ENCODE measurements at regions not wholly inside any gene's neighbourhood (a gene's known extent, or its start where the extent isn't known, plus 50 kb on each side); places are given as distances from the start of the nearest gene placed in this dataset.

GRCh38 chr2:106602042-106602441, 114.9 kb downstream of the CD8B2 start:
- Histone ChIP-seq H3K36me3 (ENCODE audit: insufficient read depth, low read length) (no peaks in the 10 kb centered on the region), H3K27me3 (ENCODE audit: control insufficient read depth in 1 of 2, insufficient read depth in 2 of 2, low read length in 2 of 2) (peaks cover 0 to 15% of the 10 kb centered on the region in 2 experiments), H3K4me1 (ENCODE audit: insufficient read depth, low read length) (no peaks in the 10 kb centered on the region), H3K9me3 (ENCODE audit: control insufficient read depth in 1 of 2, insufficient read depth in 1 of 2, low read length in 2 of 2) (no peaks in the 10 kb centered on the region), H3K27ac (ENCODE audit: low read depth in 1 of 2, low read length in 2 of 2) (no peak overlapping the region), H3K4me3 (ENCODE audit: low read length) (no peak overlapping the region)
- intact Hi-C loops (cut with DNase I, micrococcal nuclease): no loop called here
- DNase-seq: no peak
- Mint-ChIP-seq H3K27ac (no peak overlapping the region), H3K36me3 (ENCODE audit: low read depth) (no peaks in the 10 kb centered on the region), H3K27me3 (peaks cover 29% of the 10 kb centered on the region), H3K4me3 (no peak overlapping the region), H3K9me3 (peaks cover 2% of the 10 kb centered on the region), H3K4me1 (ENCODE audit: low read depth) (no peaks in the 10 kb centered on the region)
- no peak for TF ChIP-seq CTCF (IDR thresholded peaks at IDR 0.05)
- ChIA-PET POLR2A (no interaction called here), CTCF (no interaction called here)
- ATAC-seq (ENCODE audit: poor library complexity): no peak

GRCh38 chr2:106606652-106607051, 119.5 kb downstream of the CD8B2 start:
- TF ChIP-seq CTCF (IDR thresholded peaks at IDR 0.05): no peak
- no peak overlapping the region for H3K4me3 ChIP-seq (ENCODE audit: low read length)
- H3K27ac Mint-ChIP-seq: no peak overlapping the region
- no peaks in the 10 kb centered on the region for H3K9me3 ChIP-seq (ENCODE audit: control insufficient read depth in 1 of 2, insufficient read depth in 1 of 2, low read length in 2 of 2)
- H3K9me3 Mint-ChIP-seq: peaks cover 2% of the 10 kb centered on the region
- H3K27me3 Mint-ChIP-seq: peaks cover 22% of the 10 kb centered on the region
- CTCF ChIA-PET: no interaction called here
- H3K27me3 ChIP-seq (ENCODE audit: control insufficient read depth in 1 of 2, insufficient read depth in 2 of 2, low read length in 2 of 2): peaks cover 4 to 6% of the 10 kb centered on the region in 2 experiments
- no peaks in the 10 kb centered on the region for H3K36me3 ChIP-seq (ENCODE audit: insufficient read depth, low read length)
- intact Hi-C loops (cut with DNase I, micrococcal nuclease): no loop called here
- H3K36me3 Mint-ChIP-seq (ENCODE audit: low read depth): no peaks in the 10 kb centered on the region
- ATAC-seq (ENCODE audit: poor library complexity) (no peak), DNase-seq (no peak)
- H3K27ac ChIP-seq (ENCODE audit: low read depth in 1 of 2, low read length in 2 of 2): no peak overlapping the region
- H3K4me3 Mint-ChIP-seq: no peak overlapping the region
- no peaks in the 10 kb centered on the region for H3K4me1 ChIP-seq (ENCODE audit: insufficient read depth, low read length)
- no peaks in the 10 kb centered on the region for H3K4me1 Mint-ChIP-seq (ENCODE audit: low read depth)
- POLR2A ChIA-PET: no interaction called here

GRCh38 chr2:106607371-106607770, 120.2 kb downstream of the CD8B2 start:
- DNase-seq (no peak), ATAC-seq (ENCODE audit: poor library complexity) (no peak)
- no peak overlapping the region for H3K27ac ChIP-seq (ENCODE audit: low read depth in 1 of 2, low read length in 2 of 2)

More at GRCh38 chr2:106607371-106607770, 120.2 kb downstream of the CD8B2 start:
- ChIA-PET CTCF (no interaction called here), POLR2A (no interaction called here)
- Histone ChIP-seq H3K36me3 (ENCODE audit: insufficient read depth, low read length) (no peaks in the 10 kb centered on the region), H3K4me1 (ENCODE audit: insufficient read depth, low read length) (no peaks in the 10 kb centered on the region), H3K4me3 (ENCODE audit: low read length) (no peak overlapping the region), H3K27me3 (ENCODE audit: control insufficient read depth in 1 of 2, insufficient read depth in 2 of 2, low read length in 2 of 2) (peaks cover 0 to 4% of the 10 kb centered on the region in 2 experiments), H3K9me3 (ENCODE audit: control insufficient read depth in 1 of 2, insufficient read depth in 1 of 2, low read length in 2 of 2) (no peaks in the 10 kb centered on the region)
- no peak overlapping the region for H3K27ac Mint-ChIP-seq
- no peaks in the 10 kb centered on the region for H3K36me3 Mint-ChIP-seq (ENCODE audit: low read depth)
- no peak for TF ChIP-seq CTCF (IDR thresholded peaks at IDR 0.05)
- intact Hi-C loops (cut with DNase I, micrococcal nuclease): no loop called here
- H3K27me3 Mint-ChIP-seq: peaks cover 22% of the 10 kb centered on the region
- no peaks in the 10 kb centered on the region for H3K4me1 Mint-ChIP-seq (ENCODE audit: low read depth)
- H3K4me3 Mint-ChIP-seq: no peak overlapping the region
- H3K9me3 Mint-ChIP-seq: peaks cover 2% of the 10 kb centered on the region

Measured in CD4-positive, alpha-beta T cell (primary cell).